ENCODE measurements at regions not wholly inside any gene's neighbourhood (a gene's known extent, or its start where the extent isn't known, plus 50 kb on each side); places are given as distances from the start of the nearest gene placed in this dataset.

- peaks cover 18% of the 10 kb centered on the region for H3K4me1 ChIP-seq (ENCODE audit: control insufficient read depth, insufficient read depth, low read length)
- no peak for DNase-seq
- H3K27ac ChIP-seq (ENCODE audit: low read length), result no peak overlapping the region
- WGBS (ENCODE audit: insufficient coverage, low lambda C conversion rate), result no CpG with 5 or more reads among the region's 9 CpGs
- no peaks in the 10 kb centered on the region for H3K9me3 ChIP-seq (ENCODE audit: control insufficient read depth, low read depth, low read length)
- no peaks in the 10 kb centered on the region for H3K27me3 ChIP-seq (ENCODE audit: control insufficient read depth, insufficient read depth, low read length)
- no peak overlapping the region for H3K4me3 ChIP-seq (ENCODE audit: low read length)
- no peaks in the 10 kb centered on the region for H3K36me3 ChIP-seq (ENCODE audit: control insufficient read depth, insufficient read depth, low read length)
Measured at GRCh38 chr20:50406610-50407136, 103.5 kb upstream of the PTPN1 start.

- Histone ChIP-seq H3K27ac (ENCODE audit: low read length) (peak overlapping the region; percentile 56), H3K9me3 (ENCODE audit: control insufficient read depth, low read depth, low read length) (peaks cover 2% of the 10 kb centered on the region), H3K36me3 (ENCODE audit: control insufficient read depth, insufficient read depth, low read length) (no peaks in the 10 kb centered on the region), H3K4me1 (ENCODE audit: control insufficient read depth, insufficient read depth, low read length) (peaks cover 23% of the 10 kb centered on the region), H3K27me3 (ENCODE audit: control insufficient read depth, insufficient read depth, low read length) (no peaks in the 10 kb centered on the region), H3K4me3 (ENCODE audit: low read length) (no peak overlapping the region)
- no peak for DNase-seq
- no CpG with 5 or more reads among the region's 15 CpGs for WGBS (ENCODE audit: insufficient coverage, low lambda C conversion rate)
Measured at GRCh38 chr20:50408526-50409364, 101.4 kb upstream of the PTPN1 start.

- H3K27ac ChIP-seq (ENCODE audit: low read length), result peak overlapping the region; percentile 56
- DNase-seq, result peak; percentile 71 to 85
- no CpG with 5 or more reads among the region's 3 CpGs for WGBS (ENCODE audit: insufficient coverage, low lambda C conversion rate)
Measured at GRCh38 chr20:50409495-50409894, 100.7 kb upstream of the PTPN1 start.

GRCh38 chr20:50410343-50410742 is 99.8 kb upstream of the PTPN1 start:
- no CpG with 5 or more reads among the region's 7 CpGs for WGBS (ENCODE audit: insufficient coverage, low lambda C conversion rate)
- Histone ChIP-seq H3K27ac (ENCODE audit: low read length) (no peak overlapping the region), H3K27me3 (ENCODE audit: control insufficient read depth, insufficient read depth, low read length) (no peaks in the 10 kb centered on the region), H3K4me3 (ENCODE audit: low read length) (no peak overlapping the region), H3K36me3 (ENCODE audit: control insufficient read depth, insufficient read depth, low read length) (no peaks in the 10 kb centered on the region), H3K4me1 (ENCODE audit: control insufficient read depth, insufficient read depth, low read length) (peaks cover 23% of the 10 kb centered on the region), H3K9me3 (ENCODE audit: control insufficient read depth, low read depth, low read length) (peaks cover 6% of the 10 kb centered on the region)
- no peak for DNase-seq

More at GRCh38 chr20:50409495-50409894, 100.7 kb upstream of the PTPN1 start:
- Histone ChIP-seq H3K9me3 (ENCODE audit: control insufficient read depth, low read depth, low read length) (peaks cover 6% of the 10 kb centered on the region), H3K4me1 (ENCODE audit: control insufficient read depth, insufficient read depth, low read length) (peaks cover 23% of the 10 kb centered on the region), H3K36me3 (ENCODE audit: control insufficient read depth, insufficient read depth, low read length) (no peaks in the 10 kb centered on the region), H3K4me3 (ENCODE audit: low read length) (no peak overlapping the region), H3K27me3 (ENCODE audit: control insufficient read depth, insufficient read depth, low read length) (no peaks in the 10 kb centered on the region)

GRCh38 chr20:50412069-50412468 is 98.1 kb upstream of the PTPN1 start:
- no peaks in the 10 kb centered on the region for H3K27me3 ChIP-seq (ENCODE audit: control insufficient read depth, insufficient read depth, low read length)
- DNase-seq, result peak in 1 of 2 donors; percentile 34
- H3K4me1 ChIP-seq (ENCODE audit: control insufficient read depth, insufficient read depth, low read length), result peaks cover 22% of the 10 kb centered on the region
- peaks cover 6% of the 10 kb centered on the region for H3K9me3 ChIP-seq (ENCODE audit: control insufficient read depth, low read depth, low read length)
- no CpG with 5 or more reads among the region's 6 CpGs for WGBS (ENCODE audit: insufficient coverage, low lambda C conversion rate)
- H3K27ac ChIP-seq (ENCODE audit: low read length), result no peak overlapping the region
- H3K36me3 ChIP-seq (ENCODE audit: control insufficient read depth, insufficient read depth, low read length), result no peaks in the 10 kb centered on the region
- no peak overlapping the region for H3K4me3 ChIP-seq (ENCODE audit: low read length)

GRCh38 chr20:50412499-50412898 is 97.7 kb upstream of the PTPN1 start:
- H3K4me1 ChIP-seq (ENCODE audit: control insufficient read depth, insufficient read depth, low read length), result peaks cover 22% of the 10 kb centered on the region
- H3K4me3 ChIP-seq (ENCODE audit: low read length), result no peak overlapping the region
- no CpG with 5 or more reads among the region's 7 CpGs for WGBS (ENCODE audit: insufficient coverage, low lambda C conversion rate)
- no peak for DNase-seq
- no peaks in the 10 kb centered on the region for H3K36me3 ChIP-seq (ENCODE audit: control insufficient read depth, insufficient read depth, low read length)
- no peak overlapping the region for H3K27ac ChIP-seq (ENCODE audit: low read length)
- no peaks in the 10 kb centered on the region for H3K27me3 ChIP-seq (ENCODE audit: control insufficient read depth, insufficient read depth, low read length)
- peaks cover 6% of the 10 kb centered on the region for H3K9me3 ChIP-seq (ENCODE audit: control insufficient read depth, low read depth, low read length)

- no peaks in the 10 kb centered on the region for H3K27me3 ChIP-seq (ENCODE audit: control insufficient read depth, insufficient read depth, low read length)
- H3K36me3 ChIP-seq (ENCODE audit: control insufficient read depth, insufficient read depth, low read length), result no peaks in the 10 kb centered on the region
- H3K4me3 ChIP-seq (ENCODE audit: low read length), result no peak overlapping the region
- H3K9me3 ChIP-seq (ENCODE audit: control insufficient read depth, low read depth, low read length), result peaks cover 6% of the 10 kb centered on the region
- WGBS (ENCODE audit: insufficient coverage, low lambda C conversion rate), result no CpG with 5 or more reads among the region's 6 CpGs
- DNase-seq, result no peak
- peaks cover 22% of the 10 kb centered on the region for H3K4me1 ChIP-seq (ENCODE audit: control insufficient read depth, insufficient read depth, low read length)
- no peak overlapping the region for H3K27ac ChIP-seq (ENCODE audit: low read length)
Measured at GRCh38 chr20:50413088-50413500, 97.1 kb upstream of the PTPN1 start.

GRCh38 chr20:50415021-50415515 is 95.1 kb upstream of the PTPN1 start:
- peak overlapping the region; percentile 33 for H3K27ac ChIP-seq (ENCODE audit: low read length)
- no peak for DNase-seq
- peaks cover 13% of the 10 kb centered on the region for H3K4me1 ChIP-seq (ENCODE audit: control insufficient read depth, insufficient read depth, low read length)
- WGBS (ENCODE audit: insufficient coverage, low lambda C conversion rate), result no CpG with 5 or more reads among the region's 5 CpGs
- peaks cover 6% of the 10 kb centered on the region for H3K9me3 ChIP-seq (ENCODE audit: control insufficient read depth, low read depth, low read length)
- H3K27me3 ChIP-seq (ENCODE audit: control insufficient read depth, insufficient read depth, low read length), result no peaks in the 10 kb centered on the region
- no peaks in the 10 kb centered on the region for H3K36me3 ChIP-seq (ENCODE audit: control insufficient read depth, insufficient read depth, low read length)
- no peak overlapping the region for H3K4me3 ChIP-seq (ENCODE audit: low read length)

GRCh38 chr20:50415516-50416268 is 94.5 kb upstream of the PTPN1 start:
- H3K4me1 ChIP-seq (ENCODE audit: control insufficient read depth, insufficient read depth, low read length), result peaks cover 13% of the 10 kb centered on the region
- peaks cover 6% of the 10 kb centered on the region for H3K9me3 ChIP-seq (ENCODE audit: control insufficient read depth, low read depth, low read length)
- H3K36me3 ChIP-seq (ENCODE audit: control insufficient read depth, insufficient read depth, low read length), result no peaks in the 10 kb centered on the region
- H3K27ac ChIP-seq (ENCODE audit: low read length), result peak overlapping the region; percentile 40
- H3K27me3 ChIP-seq (ENCODE audit: control insufficient read depth, insufficient read depth, low read length), result no peaks in the 10 kb centered on the region
- peak; percentile 65 to 73 for DNase-seq
- 75% methylated on average over 6 of the region's 25 CpGs for WGBS (ENCODE audit: insufficient coverage, low lambda C conversion rate)
- H3K4me3 ChIP-seq (ENCODE audit: low read length), result no peak overlapping the region

- no CpG with 5 or more reads among the region's 14 CpGs for WGBS (ENCODE audit: insufficient coverage, low lambda C conversion rate)
- H3K4me1 ChIP-seq (ENCODE audit: control insufficient read depth, insufficient read depth, low read length), result peaks cover 12% of the 10 kb centered on the region
- H3K27me3 ChIP-seq (ENCODE audit: control insufficient read depth, insufficient read depth, low read length), result no peaks in the 10 kb centered on the region
- no peaks in the 10 kb centered on the region for H3K36me3 ChIP-seq (ENCODE audit: control insufficient read depth, insufficient read depth, low read length)
- no peak overlapping the region for H3K4me3 ChIP-seq (ENCODE audit: low read length)
- peak overlapping the region; percentile 40 for H3K27ac ChIP-seq (ENCODE audit: low read length)
- no peak for DNase-seq
- peaks cover 6% of the 10 kb centered on the region for H3K9me3 ChIP-seq (ENCODE audit: control insufficient read depth, low read depth, low read length)
Measured at GRCh38 chr20:50416269-50417022, 93.7 kb upstream of the PTPN1 start.

Measured in large intestine (tissue), 3 donors.